HS-27A (cell line): ENCODE measurements at regions not wholly inside any gene's neighbourhood (a gene's known extent, or its start where the extent isn't known, plus 50 kb on each side); places are given as distances from the start of the nearest gene placed in this dataset.
"Not testable (repeated sequence)": the region's sequence is repeated elsewhere in the genome, so short reads cannot be mapped to it uniquely, and the experiment has no call there.

Source experiments
- DNase-seq: peaks from one replicate; pipeline ENCODE4 v3.0.0-alpha.2; 2012; ENCODE audit warnings: low read depth, missing footprints

- DNase-seq = no peak
Measured at GRCh38 chr2:128414946-128415778, 96.5 kb upstream of the HS6ST1 start.

GRCh38 chr2:128415779-128416061, 97.1 kb upstream of the HS6ST1 start:
- DNase-seq = no peak

GRCh38 chr2:128416109-128416785, 97.6 kb upstream of the HS6ST1 start:
- DNase-seq = no peak

GRCh38 chr2:128416806-128417205, 98.1 kb upstream of the HS6ST1 start:
- no peak for DNase-seq

- not testable (repeated sequence) for DNase-seq
Measured at GRCh38 chr2:128417264-128417663, 98.6 kb upstream of the HS6ST1 start.

- DNase-seq = no peak
Measured at GRCh38 chr2:128420131-128420530, 101.5 kb upstream of the HS6ST1 start.

- no peak for DNase-seq
Measured at GRCh38 chr2:128420776-128421175, 102.1 kb upstream of the HS6ST1 start.

GRCh38 chr2:128421286-128421685, 102.6 kb upstream of the HS6ST1 start:
- DNase-seq = no peak

GRCh38 chr2:128421861-128422311, 103.2 kb upstream of the HS6ST1 start:
- no peak for DNase-seq

GRCh38 chr2:128422571-128422970, 103.9 kb upstream of the HS6ST1 start:
- DNase-seq = peak; percentile 96

- DNase-seq = no peak
Measured at GRCh38 chr2:128423788-128424165, 105.1 kb upstream of the HS6ST1 start.

- DNase-seq = no peak
Measured at GRCh38 chr2:128424406-128425171, 105.9 kb upstream of the HS6ST1 start.

- DNase-seq = no peak
Measured at GRCh38 chr2:128425216-128425615, 106.5 kb upstream of the HS6ST1 start.

- no peak for DNase-seq
Measured at GRCh38 chr2:128425731-128426620, 107.3 kb upstream of the HS6ST1 start.

GRCh38 chr2:128427413-128427755, 108.7 kb upstream of the HS6ST1 start:
- no peak for DNase-seq

- no peak for DNase-seq
Measured at GRCh38 chr2:128428415-128428814, 109.7 kb upstream of the HS6ST1 start.

GRCh38 chr2:128432423-128432822, 113.8 kb upstream of the HS6ST1 start:
- DNase-seq = no peak

GRCh38 chr2:128433911-128434550, 115.4 kb upstream of the HS6ST1 start:
- no peak for DNase-seq

GRCh38 chr2:128435576-128436478, 117.2 kb upstream of the HS6ST1 start:
- no peak for DNase-seq

GRCh38 chr2:128436479-128437203, 118.0 kb upstream of the HS6ST1 start:
- DNase-seq = no peak
